BLaER1 (cell line): ENCODE measurements at regions not wholly inside any gene's neighbourhood (a gene's known extent, or its start where the extent isn't known, plus 50 kb on each side); places are given as distances from the start of the nearest gene placed in this dataset.
A peak's percentile ranks its signal among the peaks of the same experiment; 100 is the strongest.

Experiments
- H3K27ac ChIP-seq: shearing (Covaris generic); formaldehyde crosslinking; 2 replicates; pipeline ENCODE4 v1.8.1; 2022
- H3K27me3 ChIP-seq: shearing (Covaris generic); formaldehyde crosslinking; 2 replicates; pipeline ENCODE4 v1.8.1; 2022
- H3K36me3 ChIP-seq: shearing (Covaris generic); formaldehyde crosslinking; 2 replicates; pipeline ENCODE4 v1.8.1; 2022
- H3K4me1 ChIP-seq: shearing (Covaris generic); formaldehyde crosslinking; 2 replicates; pipeline ENCODE4 v1.8.1; 2022
- H3K4me2 ChIP-seq: shearing (Covaris generic); formaldehyde crosslinking; 2 replicates; pipeline ENCODE4 v1.8.1; 2022
- H3K4me3 ChIP-seq: shearing (Covaris generic); formaldehyde crosslinking; 2 replicates; pipeline ENCODE4 v1.8.1; 2022
- H3K9ac ChIP-seq: shearing (Covaris generic); formaldehyde crosslinking; 2 replicates; pipeline ENCODE4 v1.8.1; 2022
- H3K9me3 ChIP-seq: shearing (Covaris generic); formaldehyde crosslinking; 2 replicates; pipeline ENCODE4 v1.8.1; 2022
- H4K20me1 ChIP-seq: shearing (Covaris generic); formaldehyde crosslinking; 2 replicates; pipeline ENCODE4 v1.8.1; 2022
- Cebpa-rat ChIP-seq: shearing (Covaris generic); IDR thresholded peaks from 2 replicates; pipeline ENCODE4 v1.8.1; 2022

- H3K4me2 ChIP-seq: no peak overlapping the region
- no peaks in the 10 kb centered on the region for H4K20me1 ChIP-seq
- no peak overlapping the region for H3K9ac ChIP-seq
- H3K27ac ChIP-seq: no peak overlapping the region
- H3K9me3 ChIP-seq: no peaks in the 10 kb centered on the region
- H3K4me1 ChIP-seq: no peaks in the 10 kb centered on the region
- no peaks in the 10 kb centered on the region for H3K27me3 ChIP-seq
- no peak for TF ChIP-seq Cebpa-rat
- no peaks in the 10 kb centered on the region for H3K36me3 ChIP-seq
- no peak overlapping the region for H3K4me3 ChIP-seq
Observed at GRCh38 chr3:83956431-83956830, 1002.4 kb upstream of the CADM2 start.

- no peak overlapping the region for H3K4me2 ChIP-seq
- no peak overlapping the region for H3K4me3 ChIP-seq
- no peaks in the 10 kb centered on the region for H3K36me3 ChIP-seq
- H4K20me1 ChIP-seq: no peaks in the 10 kb centered on the region
- TF ChIP-seq Cebpa-rat: no peak
- no peaks in the 10 kb centered on the region for H3K27me3 ChIP-seq
- H3K9me3 ChIP-seq: no peaks in the 10 kb centered on the region
- no peak overlapping the region for H3K9ac ChIP-seq
- H3K27ac ChIP-seq: no peak overlapping the region
- no peaks in the 10 kb centered on the region for H3K4me1 ChIP-seq
Observed at GRCh38 chr3:83968356-83968755, 990.4 kb upstream of the CADM2 start.

GRCh38 chr3:83971666-83972065 is 987.1 kb upstream of the CADM2 start:
- Histone ChIP-seq H3K27ac (no peak overlapping the region), H3K4me2 (no peak overlapping the region), H3K9me3 (no peaks in the 10 kb centered on the region), H3K27me3 (no peaks in the 10 kb centered on the region), H3K4me3 (no peak overlapping the region), H4K20me1 (no peaks in the 10 kb centered on the region), H3K4me1 (no peaks in the 10 kb centered on the region), H3K36me3 (no peaks in the 10 kb centered on the region), H3K9ac (no peak overlapping the region)
- no peak for TF ChIP-seq Cebpa-rat

- Histone ChIP-seq H3K27ac (no peak overlapping the region), H3K4me2 (no peak overlapping the region), H3K9ac (no peak overlapping the region), H3K4me1 (no peaks in the 10 kb centered on the region), H3K27me3 (no peaks in the 10 kb centered on the region), H3K36me3 (no peaks in the 10 kb centered on the region), H3K9me3 (no peaks in the 10 kb centered on the region), H3K4me3 (no peak overlapping the region), H4K20me1 (no peaks in the 10 kb centered on the region)
- no peak for TF ChIP-seq Cebpa-rat
Observed at GRCh38 chr3:84008623-84009022, 950.2 kb upstream of the CADM2 start.

- Histone ChIP-seq H3K9me3 (no peaks in the 10 kb centered on the region), H3K4me1 (no peaks in the 10 kb centered on the region), H3K4me3 (no peak overlapping the region), H3K27ac (no peak overlapping the region), H3K36me3 (no peaks in the 10 kb centered on the region), H4K20me1 (no peaks in the 10 kb centered on the region), H3K4me2 (no peak overlapping the region), H3K9ac (no peak overlapping the region), H3K27me3 (no peaks in the 10 kb centered on the region)
- no peak for TF ChIP-seq Cebpa-rat
Observed at GRCh38 chr3:84023842-84024241, 934.9 kb upstream of the CADM2 start.

- Histone ChIP-seq H3K4me1 (peaks cover 23% of the 10 kb centered on the region), H3K36me3 (no peaks in the 10 kb centered on the region), H3K9ac (no peak overlapping the region), H3K4me3 (no peak overlapping the region), H3K9me3 (peaks cover 5% of the 10 kb centered on the region), H3K4me2 (peak overlapping the region; percentile 38), H3K27me3 (no peaks in the 10 kb centered on the region), H4K20me1 (no peaks in the 10 kb centered on the region), H3K27ac (no peak overlapping the region)
- no peak for TF ChIP-seq Cebpa-rat
Observed at GRCh38 chr3:84039099-84039498, 919.7 kb upstream of the CADM2 start.

- Histone ChIP-seq H3K4me1 (peaks cover 15% of the 10 kb centered on the region), H4K20me1 (no peaks in the 10 kb centered on the region), H3K27ac (no peak overlapping the region), H3K27me3 (no peaks in the 10 kb centered on the region), H3K4me3 (no peak overlapping the region), H3K9ac (no peak overlapping the region), H3K9me3 (no peaks in the 10 kb centered on the region), H3K36me3 (no peaks in the 10 kb centered on the region), H3K4me2 (no peak overlapping the region)
- TF ChIP-seq Cebpa-rat: no peak
Observed at GRCh38 chr3:84042399-84043106, 916.2 kb upstream of the CADM2 start.

- no peak overlapping the region for H3K4me3 ChIP-seq
- no peak for TF ChIP-seq Cebpa-rat
- H3K4me2 ChIP-seq: no peak overlapping the region
- no peaks in the 10 kb centered on the region for H4K20me1 ChIP-seq
- H3K27me3 ChIP-seq: no peaks in the 10 kb centered on the region
- H3K27ac ChIP-seq: no peak overlapping the region
- H3K36me3 ChIP-seq: no peaks in the 10 kb centered on the region
- H3K4me1 ChIP-seq: no peaks in the 10 kb centered on the region
- no peak overlapping the region for H3K9ac ChIP-seq
- no peaks in the 10 kb centered on the region for H3K9me3 ChIP-seq
Observed at GRCh38 chr3:84066915-84067314, 891.9 kb upstream of the CADM2 start.

- H3K27ac ChIP-seq: no peak overlapping the region
- no peak overlapping the region for H3K4me2 ChIP-seq
- no peaks in the 10 kb centered on the region for H3K27me3 ChIP-seq
- H3K4me3 ChIP-seq: no peak overlapping the region
- no peaks in the 10 kb centered on the region for H3K9me3 ChIP-seq
- TF ChIP-seq Cebpa-rat: no peak
- H4K20me1 ChIP-seq: no peaks in the 10 kb centered on the region
- H3K4me1 ChIP-seq: no peaks in the 10 kb centered on the region
- no peaks in the 10 kb centered on the region for H3K36me3 ChIP-seq
- no peak overlapping the region for H3K9ac ChIP-seq
Observed at GRCh38 chr3:84073664-84074063, 885.1 kb upstream of the CADM2 start.

- Histone ChIP-seq H3K4me2 (no peak overlapping the region), H3K27ac (no peak overlapping the region), H3K27me3 (no peaks in the 10 kb centered on the region), H3K4me3 (no peak overlapping the region), H3K4me1 (no peaks in the 10 kb centered on the region), H3K36me3 (no peaks in the 10 kb centered on the region), H3K9me3 (no peaks in the 10 kb centered on the region), H3K9ac (no peak overlapping the region), H4K20me1 (no peaks in the 10 kb centered on the region)
- TF ChIP-seq Cebpa-rat: no peak
Observed at GRCh38 chr3:84074767-84075166, 884.0 kb upstream of the CADM2 start.

- H3K9ac ChIP-seq: no peak overlapping the region
- no peak for TF ChIP-seq Cebpa-rat
- H3K27me3 ChIP-seq: no peaks in the 10 kb centered on the region
- no peak overlapping the region for H3K27ac ChIP-seq
- no peak overlapping the region for H3K4me2 ChIP-seq
- no peaks in the 10 kb centered on the region for H3K4me1 ChIP-seq
- no peak overlapping the region for H3K4me3 ChIP-seq
- no peaks in the 10 kb centered on the region for H3K36me3 ChIP-seq
- no peaks in the 10 kb centered on the region for H4K20me1 ChIP-seq
- H3K9me3 ChIP-seq: no peaks in the 10 kb centered on the region
Observed at GRCh38 chr3:84077479-84077878, 881.3 kb upstream of the CADM2 start.
